Dermis blood vessel endothelial cell (primary cell): ENCODE measurements at regions not wholly inside any gene's neighbourhood (a gene's known extent, or its start where the extent isn't known, plus 50 kb on each side); places are given as distances from the start of the nearest gene placed in this dataset.
"Not testable (repeated sequence)": the region's sequence is repeated elsewhere in the genome, so short reads cannot be mapped to it uniquely, and the experiment has no call there.

Experiments used
- DNase-seq: peaks from one replicate; pipeline ENCODE4 v3.0.0; 2010

GRCh38 chr16:29128732-29129457 lies 144.0 kb downstream of the LAT start:
- DNase-seq: not testable (repeated sequence)

DNA sequence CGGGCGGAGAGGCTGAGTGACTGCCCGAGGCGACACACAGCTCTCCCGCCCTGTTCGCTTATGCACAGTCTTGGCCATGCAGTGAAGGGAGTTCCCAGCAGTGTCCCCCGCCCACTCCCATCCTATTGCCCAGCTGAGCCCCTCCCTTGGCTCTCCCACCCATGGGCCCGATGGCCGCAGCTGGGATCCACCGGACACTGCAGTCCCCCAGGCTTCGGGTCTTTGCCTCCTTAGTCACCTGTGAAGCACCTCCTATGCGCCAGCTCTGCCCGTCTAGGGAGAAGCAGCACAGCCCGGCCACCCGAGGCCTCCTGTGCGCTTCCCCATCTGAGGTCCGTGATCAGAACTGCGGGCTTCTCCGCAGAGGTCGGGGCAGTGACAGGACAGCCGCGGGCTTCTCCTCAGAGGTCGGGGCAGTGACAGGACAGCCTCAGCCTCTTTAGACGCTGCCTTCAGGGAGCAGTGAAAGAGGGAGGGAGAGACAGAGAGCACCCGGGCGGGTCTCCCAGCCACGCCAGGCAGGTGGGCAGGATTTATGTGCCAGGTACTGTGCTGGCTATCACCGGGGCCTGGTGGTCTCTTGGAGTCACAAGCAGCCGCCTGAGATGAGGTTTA lies 143.1 kb downstream of the LAT start:
- DNase-seq: not testable (repeated sequence)

DNA sequence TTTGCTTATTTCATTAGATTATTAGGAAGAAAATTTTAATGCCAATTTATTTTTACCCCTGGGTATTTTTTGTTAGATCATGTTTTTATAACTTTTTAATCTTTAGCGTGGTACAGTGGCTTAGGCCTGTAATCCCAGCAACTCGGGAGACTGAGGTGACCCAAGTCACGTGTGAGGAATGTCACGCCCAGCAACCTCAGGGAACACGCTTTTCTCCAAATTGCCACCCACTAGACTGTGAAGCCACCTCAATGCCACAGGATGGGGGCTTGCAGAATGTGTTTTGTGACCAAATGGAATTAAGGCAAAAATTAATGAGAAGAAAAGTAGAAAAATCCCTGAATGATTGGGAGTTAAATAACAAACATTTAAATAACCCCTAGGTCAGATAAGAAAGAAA lies 141.8 kb downstream of the LAT start:
- DNase-seq: no peak

DNA sequence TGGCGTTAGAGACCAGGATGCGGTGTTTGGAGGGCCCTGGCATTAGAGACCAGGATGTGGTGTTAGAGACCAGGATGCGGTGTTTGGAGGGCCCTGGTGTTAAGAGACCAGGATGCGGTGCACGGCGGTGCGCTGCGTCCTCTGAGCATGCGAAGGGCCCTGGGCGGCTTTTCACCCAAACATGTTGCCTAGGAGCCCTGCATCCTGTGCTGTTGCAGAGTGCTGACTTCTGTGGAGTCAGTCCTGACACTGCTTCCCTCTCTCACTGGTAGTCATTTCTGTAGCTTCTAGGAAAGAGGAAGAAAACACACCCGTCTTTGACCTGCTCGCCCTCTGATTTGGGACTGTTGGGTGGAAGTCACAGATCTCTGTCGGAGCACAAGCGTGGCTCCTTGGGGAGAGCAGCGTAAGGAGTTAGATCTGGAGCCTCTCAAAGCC lies 141.2 kb downstream of the LAT start:
- DNase-seq: no peak

DNA sequence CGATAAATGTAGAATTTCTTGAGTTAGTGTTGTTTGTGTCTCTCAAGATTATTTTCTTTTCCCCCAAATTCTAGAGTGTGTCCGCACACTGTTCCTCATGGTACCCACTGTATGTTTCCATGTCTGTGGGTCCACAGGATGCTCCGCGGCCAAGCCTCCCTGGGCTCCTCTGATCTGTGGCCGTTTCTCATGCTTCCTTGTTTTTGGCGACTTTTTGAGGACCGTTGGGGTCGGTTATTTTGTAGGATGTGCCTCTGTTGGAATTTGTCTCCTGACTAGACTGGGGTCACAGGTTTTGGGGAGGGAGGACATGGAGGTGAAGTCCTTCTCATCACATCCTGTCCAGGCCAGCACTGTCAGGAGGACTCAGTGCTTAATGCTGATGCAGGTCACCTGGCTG lies 140.0 kb downstream of the LAT start:
- DNase-seq: no peak

DNA sequence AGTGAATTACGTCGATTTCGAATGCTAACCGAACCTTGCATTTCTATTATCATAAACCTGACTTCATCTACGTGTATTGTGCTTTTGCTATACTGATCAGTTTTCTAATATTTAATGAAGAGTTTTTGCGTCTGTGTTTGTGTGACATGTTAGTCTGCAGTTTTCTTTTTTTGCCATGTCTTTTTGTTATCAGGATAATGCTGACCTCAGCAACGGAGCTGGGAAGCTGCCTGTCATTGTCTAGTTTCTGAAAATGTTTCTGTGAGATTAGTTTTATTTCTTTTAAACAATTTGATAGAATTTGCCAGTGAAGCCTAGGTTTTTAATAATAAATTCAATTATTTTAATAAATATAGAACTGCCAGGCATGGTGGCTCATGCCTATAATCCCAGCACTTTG lies 139.3 kb downstream of the LAT start:
- not testable (repeated sequence) for DNase-seq

DNA sequence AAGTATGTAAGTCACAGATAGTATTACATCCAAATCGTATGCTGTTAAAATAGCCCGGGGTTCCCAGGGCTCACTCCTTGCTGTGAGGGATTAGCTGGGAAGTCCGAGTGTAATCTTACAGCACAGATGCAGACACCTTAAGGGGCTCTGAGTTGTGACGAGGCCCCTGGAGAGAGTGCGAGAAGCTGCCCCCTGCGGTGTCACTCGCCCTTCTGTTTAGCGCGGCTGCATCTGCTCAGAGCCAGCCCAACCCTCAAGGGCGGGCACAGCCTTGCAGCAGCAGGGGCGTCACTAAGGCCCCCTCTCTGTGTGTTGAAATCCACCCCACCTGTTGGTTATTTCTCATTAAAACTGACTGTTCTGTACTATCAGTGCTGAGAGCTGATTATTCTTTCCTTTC lies 135.8 kb downstream of the LAT start:
- not testable (repeated sequence) for DNase-seq

GRCh38 chr16:29118301-29118957 lies 133.6 kb downstream of the LAT start:
- not testable (repeated sequence) for DNase-seq

DNA sequence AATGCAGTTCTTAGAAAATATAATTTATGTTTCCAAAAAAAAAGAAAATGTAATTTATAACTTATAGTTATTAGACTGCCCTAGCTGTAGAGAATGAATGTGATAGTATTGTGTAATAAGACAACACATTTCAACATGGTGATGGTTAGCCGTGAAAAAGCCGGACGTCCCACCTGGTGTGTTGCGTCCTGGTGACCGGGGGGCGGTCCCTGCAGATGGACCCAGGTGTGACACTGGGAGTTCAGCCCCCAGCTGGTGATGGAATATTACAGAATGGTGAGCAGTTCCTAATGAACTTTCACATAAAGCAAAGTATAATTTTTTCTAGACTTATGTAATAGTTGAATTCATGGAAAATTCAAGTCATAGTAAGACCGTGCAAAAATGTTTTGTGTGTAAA lies 132.8 kb downstream of the LAT start:
- no peak for DNase-seq

GRCh38 chr16:29116980-29117379 lies 132.1 kb downstream of the LAT start:
- no peak for DNase-seq

DNA sequence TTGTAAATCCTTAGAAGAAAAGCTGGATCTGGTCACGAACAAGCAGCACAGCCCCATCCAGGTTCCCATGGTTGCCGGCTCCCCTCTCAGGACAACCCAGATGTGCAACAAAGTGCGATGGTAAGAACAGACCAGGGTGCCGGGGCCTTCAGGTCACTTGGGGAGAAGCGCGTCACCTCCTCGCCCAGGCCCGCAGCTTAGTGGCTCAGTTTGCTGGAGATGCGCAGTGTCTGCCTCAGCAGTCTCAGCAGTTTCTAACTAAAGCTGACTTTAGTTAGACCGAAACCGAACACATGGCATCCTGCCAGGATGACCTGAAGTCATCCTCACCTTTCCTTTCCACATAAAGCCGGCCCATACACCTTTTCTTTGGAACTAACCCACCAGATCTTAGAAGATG lies 131.4 kb downstream of the LAT start:
- not testable (repeated sequence) for DNase-seq

GRCh38 chr16:29115802-29116141 lies 130.9 kb downstream of the LAT start:
- peak; percentile 56 for DNase-seq

GRCh38 chr16:29114989-29115801 lies 130.3 kb downstream of the LAT start:
- peak; percentile 79 for DNase-seq

DNA sequence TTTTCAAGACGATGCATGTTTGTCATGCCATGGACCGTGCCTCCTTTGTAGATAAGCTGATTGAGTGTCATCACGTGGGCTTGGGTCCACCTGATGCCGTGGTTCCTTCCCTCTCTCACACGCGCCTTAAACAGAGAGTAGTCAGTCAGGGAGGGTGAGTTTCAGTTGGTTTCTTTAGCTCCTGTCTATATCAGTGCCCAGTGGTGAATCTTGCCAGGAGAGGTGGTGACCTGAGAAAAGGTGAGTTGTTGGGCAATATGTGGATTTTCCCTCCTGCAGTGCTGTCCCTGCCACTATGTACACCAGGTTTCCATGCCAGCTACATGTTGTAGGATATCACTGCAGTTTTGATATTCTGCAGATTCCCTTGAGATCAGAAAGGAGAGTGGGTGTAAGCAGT lies 129.7 kb downstream of the LAT start:
- no peak for DNase-seq

GRCh38 chr16:29113446-29113845 lies 128.6 kb downstream of the LAT start:
- not testable (repeated sequence) for DNase-seq

DNA sequence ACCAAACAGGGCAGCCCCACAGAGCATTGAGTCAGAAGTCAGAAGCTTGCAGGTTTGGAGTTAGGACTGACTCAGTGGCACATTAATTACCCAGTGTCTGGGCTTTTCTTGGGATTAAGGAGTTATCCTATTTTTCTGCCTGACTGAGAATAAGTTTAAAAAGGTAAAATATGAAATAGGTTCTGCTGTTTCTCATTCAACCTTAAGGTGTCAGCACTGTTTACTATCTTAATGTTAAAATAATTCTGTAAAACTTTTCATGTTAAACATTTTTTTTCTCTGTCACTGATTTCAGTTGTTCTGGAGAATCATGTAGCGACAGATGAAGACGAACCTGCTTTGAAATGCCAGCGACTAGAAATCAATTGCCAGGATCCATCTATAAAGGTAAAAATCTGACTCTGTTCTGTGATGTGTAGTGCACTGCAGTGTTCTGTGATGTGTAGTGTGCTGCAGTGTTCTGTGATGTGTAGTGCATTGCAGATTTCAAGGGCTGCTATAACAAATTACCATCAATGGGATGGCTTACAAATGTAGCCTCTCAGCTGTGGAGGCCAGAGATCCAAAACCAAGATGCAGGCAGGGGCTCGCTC lies 128.0 kb downstream of the LAT start:
- DNase-seq: no peak

- DNase-seq: not testable (repeated sequence)
These were observed 127.2 kb downstream of the LAT start for GRCh38 chr16:29111901-29112680.

- no peak for DNase-seq
These were observed 126.6 kb downstream of the LAT start for GRCh38 chr16:29111421-29111820.

DNA sequence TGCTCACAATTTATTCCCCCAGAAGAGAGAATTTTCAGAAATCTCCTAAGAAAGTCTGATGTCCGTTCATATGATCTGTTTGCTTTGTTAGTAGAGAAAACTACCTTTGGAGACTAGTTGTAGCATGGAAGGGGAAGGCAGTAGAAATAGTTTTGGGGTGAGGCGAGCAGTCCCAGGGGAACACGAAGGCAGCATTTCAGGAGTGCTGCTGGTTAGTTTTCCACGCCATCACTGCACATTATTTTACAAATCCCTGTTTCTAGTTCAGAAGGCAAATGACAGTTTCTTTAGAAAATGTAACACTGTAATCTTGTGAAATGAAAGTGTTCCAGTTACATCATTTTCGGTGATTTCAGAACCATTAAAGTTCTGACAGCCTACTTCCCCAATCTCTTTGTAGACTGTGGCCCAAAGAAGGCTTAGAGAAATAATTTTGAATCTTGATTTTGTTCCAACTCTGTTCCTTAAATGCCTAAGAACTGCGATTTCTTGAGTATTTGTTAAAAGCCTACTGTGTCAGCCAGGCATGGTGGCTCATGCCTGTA lies 123.8 kb downstream of the LAT start:
- DNase-seq: not testable (repeated sequence)

DNA sequence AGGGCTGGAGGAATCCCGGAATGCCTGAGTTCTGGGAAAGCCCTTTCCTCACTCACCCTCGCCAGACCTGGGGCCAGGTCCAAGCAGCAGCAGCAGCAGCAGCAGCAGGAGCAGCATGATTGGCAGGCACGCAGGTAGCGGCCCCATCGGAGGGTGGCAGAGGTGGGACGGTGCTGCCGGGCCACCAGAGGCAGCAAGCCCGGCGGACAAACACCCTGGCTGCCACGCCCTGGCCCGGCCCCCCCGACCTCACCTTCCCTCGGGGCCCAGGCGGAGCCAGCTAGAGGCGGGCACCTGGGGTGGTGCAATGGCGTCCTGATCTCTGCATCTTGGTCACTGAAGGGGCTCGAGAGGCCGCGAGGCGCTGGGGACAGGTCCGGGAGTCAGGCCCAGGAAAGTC lies 122.4 kb downstream of the LAT start:
- DNase-seq: no peak

GRCh38 chr16:29106259-29106908 lies 121.5 kb downstream of the LAT start:
- not testable (repeated sequence) for DNase-seq
